22Rv1 (cell line): ENCODE measurements at regions not wholly inside any gene's neighbourhood (a gene's known extent, or its start where the extent isn't known, plus 50 kb on each side); places are given as distances from the start of the nearest gene placed in this dataset.
"Not testable (repeated sequence)": the region's sequence is repeated elsewhere in the genome, so short reads cannot be mapped to it uniquely, and the experiment has no call there.

Experiments
- H3K27ac ChIP-seq: fragments of 450-650 bp; 2 replicates; pipeline ENCODE4 v1.5.1; 2017
- CTCF ChIP-seq: fragments of 450-650 bp; IDR thresholded peaks from 2 replicates; pipeline ENCODE4 v1.5.1; 2017; ENCODE audit warnings: mild to moderate bottlenecking
- ZFX ChIP-seq: fragments of 450-650 bp; IDR thresholded peaks from 2 replicates; pipeline ENCODE4 v1.6.1; 2017; ENCODE audit warnings: antibody characterized with exemption, borderline replicate concordance

- no peak overlapping the region for H3K27ac ChIP-seq
- TF ChIP-seq CTCF = no peak
- no peak for TF ChIP-seq ZFX
Measured at GRCh38 chr3:191922570-191922969, 461.6 kb downstream of the PYDC2 start.

DNA sequence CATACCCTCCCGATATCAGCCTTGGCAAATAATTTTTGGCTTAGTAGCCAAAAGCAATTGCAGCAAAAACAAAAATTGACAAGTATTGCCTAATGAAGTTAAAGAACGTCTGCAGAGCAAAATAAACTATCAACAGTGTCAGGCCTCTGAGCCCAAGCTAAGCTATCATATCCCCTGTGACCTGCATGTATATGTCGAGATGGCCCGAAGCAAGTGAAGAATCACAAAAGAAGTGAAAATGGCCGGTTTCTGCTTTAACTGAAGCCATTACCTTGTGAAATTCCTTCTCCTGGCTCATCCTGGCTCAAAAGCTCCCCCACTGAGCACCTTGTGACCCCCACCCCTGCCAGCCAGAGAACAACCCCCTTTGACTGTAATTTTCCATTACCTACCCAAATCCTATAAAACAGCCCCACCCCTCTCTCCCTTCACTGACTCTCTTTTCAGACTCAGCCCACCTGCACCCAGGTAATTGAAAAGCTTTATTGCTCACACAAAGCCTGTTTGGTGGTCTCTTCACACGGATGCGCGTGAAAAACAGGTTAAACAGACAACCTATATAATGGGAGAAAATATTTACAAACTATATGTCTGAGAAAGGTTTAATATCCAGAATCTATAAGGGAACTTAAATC lies 466.3 kb downstream of the PYDC2 start:
- not testable (repeated sequence) for H3K27ac ChIP-seq

GRCh38 chr3:191927998-191928397 lies 467.0 kb downstream of the PYDC2 start:
- H3K27ac ChIP-seq = not testable (repeated sequence)

DNA sequence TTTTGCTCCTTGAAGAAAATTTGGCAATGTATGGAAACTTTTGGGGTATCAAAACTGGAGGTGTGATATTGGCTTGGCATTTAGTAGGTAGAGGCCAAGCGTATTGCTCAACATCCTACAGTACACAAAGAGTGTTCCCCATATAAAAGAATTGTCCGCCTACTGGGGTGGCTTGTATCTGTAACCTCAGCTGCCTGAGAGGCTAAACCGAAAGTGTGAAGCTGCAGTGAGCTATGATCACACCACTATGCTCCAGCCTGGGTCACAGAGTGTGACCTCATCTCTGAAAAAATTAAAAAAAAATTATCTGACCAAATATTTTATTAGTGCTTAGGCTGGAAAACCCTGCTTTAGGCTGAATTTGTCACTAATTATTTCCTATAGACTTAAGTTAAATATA lies 483.9 kb downstream of the PYDC2 start:
- H3K27ac ChIP-seq = no peak overlapping the region
- no peak for TF ChIP-seq ZFX
- no peak for TF ChIP-seq CTCF

DNA sequence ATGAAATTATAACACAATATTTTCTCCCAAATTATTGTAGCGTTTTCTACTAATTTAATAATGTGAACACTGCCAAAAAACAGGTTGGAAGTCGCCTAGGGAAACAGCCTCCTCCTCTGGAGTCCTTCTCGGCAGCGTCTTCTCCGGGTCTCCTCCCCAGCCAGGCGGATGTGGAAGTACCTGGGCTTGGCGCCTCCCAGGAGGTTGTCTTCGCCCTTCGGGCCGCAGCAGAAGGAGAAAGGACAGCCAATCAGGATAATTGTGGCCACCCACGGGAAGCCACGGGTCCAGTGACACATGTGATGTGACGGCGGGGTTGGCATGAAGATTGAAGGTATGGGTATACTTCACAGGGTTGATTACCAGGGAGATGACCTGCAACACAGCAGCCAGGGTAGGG lies 491.2 kb downstream of the PYDC2 start:
- TF ChIP-seq CTCF (no peak), ZFX (no peak)
- H3K27ac ChIP-seq = no peak overlapping the region

GRCh38 chr3:191952609-191953008 lies 491.6 kb downstream of the PYDC2 start:
- TF ChIP-seq ZFX (no peak), CTCF (no peak)
- no peak overlapping the region for H3K27ac ChIP-seq

DNA sequence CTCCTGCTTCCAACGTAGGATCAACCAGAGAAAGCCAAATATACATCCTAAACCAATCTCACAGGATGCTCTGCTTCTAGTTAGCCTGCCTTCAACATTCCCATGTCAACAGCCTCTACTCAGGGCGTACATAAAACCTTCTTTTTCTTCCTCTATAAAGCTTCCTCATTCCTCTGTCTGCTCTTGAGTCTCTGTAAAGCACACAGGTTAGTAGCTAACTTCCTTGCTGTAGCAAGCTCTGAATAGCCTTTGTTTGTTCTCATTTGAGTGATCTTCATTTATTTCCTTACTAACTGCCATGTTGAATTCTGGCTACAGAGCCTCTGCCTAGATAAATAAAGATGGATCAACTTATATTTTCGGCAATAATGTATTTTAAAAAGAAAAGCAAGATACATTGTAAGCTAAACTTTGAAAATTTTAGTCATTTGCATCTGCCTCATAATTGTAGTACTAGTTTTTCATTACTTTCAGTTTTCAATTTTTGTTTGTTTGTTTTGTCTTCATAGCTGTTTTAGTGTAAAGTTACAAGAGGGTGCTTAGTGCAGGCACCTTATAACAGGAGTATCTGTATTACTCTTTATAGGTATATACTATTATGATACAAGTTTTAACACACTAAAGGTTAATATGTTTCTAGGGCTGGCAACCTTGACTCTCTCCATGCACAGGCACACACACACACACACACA lies 498.2 kb downstream of the PYDC2 start:
- no peak overlapping the region for H3K27ac ChIP-seq
- no peak for TF ChIP-seq CTCF
- no peak for TF ChIP-seq ZFX

GRCh38 chr3:191959876-191960413 lies 499.0 kb downstream of the PYDC2 start:
- H3K27ac ChIP-seq = no peak overlapping the region
- no peak for TF ChIP-seq CTCF
- no peak for TF ChIP-seq ZFX
